T-cell (primary cell): ENCODE measurements at regions not wholly inside any gene's neighbourhood (a gene's known extent, or its start where the extent isn't known, plus 50 kb on each side); places are given as distances from the start of the nearest gene placed in this dataset.

Experiments used
- ATAC-seq, 4 experiments: fragments of 200-7000 bp in 3 of 4; fragments of 150-1000 bp in 1 of 4; cut with Tn5 transposase; replicated peaks in 1 of 4; 1 replicate in 3 of 4; 2 replicates in 1 of 4; pipeline ENCODE4 v1.10.0; 2021; ENCODE audit warnings: moderate library complexity in 3 of 4, mild to moderate bottlenecking in 2 of 4, moderate number of reproducible peaks in 1 of 4
- CTCF ChIA-PET, 2 donors: fragments of 300-600 bp; sonication (Branson Sonifier 250); formaldehyde crosslinking; loops; one replicate each; lab custom pipeline; 2022; ENCODE audit warnings: antibody characterized with exemption in 2 of 2; lab: Charles Lee
- POLR2A ChIA-PET, 2 donors: fragments of 300-600 bp; sonication (Branson Sonifier 250); formaldehyde crosslinking; loops; one replicate each; lab custom pipeline; 2022; ENCODE audit warnings: antibody characterized with exemption in 2 of 2; lab: Charles Lee
- DNase-seq, 35 experiments: peaks; one replicate each; pipeline versions ENCODE4 v3.0.0 to v3.0.0-alpha.2; 2013 to 2023
- H3K27ac ChIP-seq: one replicate; pipeline ENCODE4 v1.5.1; 2013; ENCODE audit warnings: low read length
- H3K27me3 ChIP-seq, 2 experiments: replicated peaks in 1 of 2; 1 replicate in 1 of 2; 2 replicates in 1 of 2; pipeline versions ENCODE4 v1.6.1 to v1.7.0; 2013; ENCODE audit warnings: low read length in 1 of 2, mixed read lengths in 1 of 2; ENCODE audit not compliant: control insufficient read depth in 2 of 2, insufficient read depth in 2 of 2; ENCODE audit errors: extremely low read depth in 1 of 2
- H3K36me3 ChIP-seq, 2 donors: 1 replicate in 1 of 2; 2 replicates in 1 of 2; pipeline versions ENCODE4 v1.6.1 to v1.7.0; 2013; ENCODE audit warnings: low read length in 1 of 2; ENCODE audit not compliant: control insufficient read depth in 2 of 2, insufficient read depth in 1 of 2; ENCODE audit errors: extremely low read depth in 1 of 2
- H3K4me1 ChIP-seq, 2 experiments: 1 replicate in 1 of 2; 2 replicates in 1 of 2; pipeline versions ENCODE4 v1.6.1 to v1.7.0; 2013; ENCODE audit warnings: low read length in 2 of 2, mixed read lengths in 1 of 2; ENCODE audit not compliant: insufficient read depth in 2 of 2, control insufficient read depth in 1 of 2; ENCODE audit errors: extremely low read depth in 1 of 2
- H3K4me3 ChIP-seq, 2 donors: 1 replicate in 1 of 2; 2 replicates in 1 of 2; pipeline versions ENCODE4 v1.5.1 to v1.7.0; 2013; ENCODE audit warnings: mild to moderate bottlenecking in 2 of 2, low read length in 1 of 2, moderate library complexity in 1 of 2; ENCODE audit not compliant: control insufficient read depth in 1 of 2; ENCODE audit errors: extremely low read depth in 1 of 2
- H3K9me3 ChIP-seq: 2 replicates; pipeline ENCODE4 v1.7.0; 2013
- H3K27ac Mint-ChIP-seq, 2 donors: one replicate each; pipeline ENCODE4 v1.8.0; 2020 to 2021; ENCODE audit warnings: mild to moderate bottlenecking in 2 of 2, mixed read lengths in 2 of 2
- H3K27me3 Mint-ChIP-seq, 2 donors: one replicate each; pipeline ENCODE4 v1.8.0; 2021 to 2022; ENCODE audit warnings: mixed read lengths in 2 of 2
- H3K36me3 Mint-ChIP-seq: one replicate; pipeline ENCODE4 v1.8.0; 2021; ENCODE audit warnings: mixed read lengths
- H3K4me1 Mint-ChIP-seq, 3 donors: one replicate each; pipeline ENCODE4 v1.8.0; 2020 to 2022; ENCODE audit warnings: mixed read lengths in 3 of 3, mild to moderate bottlenecking in 1 of 3
- H3K4me3 Mint-ChIP-seq, 3 donors: one replicate each; pipeline ENCODE4 v1.8.0; 2020 to 2022; ENCODE audit warnings: mild to moderate bottlenecking in 3 of 3, mixed read lengths in 3 of 3, moderate library complexity in 3 of 3
- H3K9me3 Mint-ChIP-seq, 3 donors: one replicate each; pipeline ENCODE4 v1.8.0; 2020 to 2022; ENCODE audit warnings: mixed read lengths in 3 of 3
- WGBS: methylation state at CpG from one replicate; pipeline ENCODE4 v1.1.5; 2013; ENCODE audit warnings: missing lambda C conversion rate; ENCODE audit not compliant: insufficient coverage; 5-methylcytosine and 5-hydroxymethylcytosine counted together

DNA sequence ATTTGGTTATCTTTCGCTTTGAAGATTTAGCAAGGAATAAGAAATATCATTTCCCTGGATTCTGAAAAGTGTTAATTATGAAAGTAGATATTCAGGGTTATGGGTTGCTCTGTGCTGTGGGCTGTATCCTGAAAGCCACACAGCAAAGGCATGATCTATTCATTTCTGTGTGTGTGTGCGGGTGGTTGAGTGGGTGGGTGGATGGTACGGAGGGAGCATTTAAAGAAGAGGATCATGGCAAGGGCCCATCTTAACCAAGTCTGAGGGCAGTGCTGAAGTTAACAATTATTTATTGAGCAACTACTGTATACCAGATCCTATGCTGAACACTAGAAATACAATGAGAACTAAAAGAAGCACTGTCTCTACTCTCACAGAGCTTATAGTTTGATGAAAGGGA is 178.2 kb upstream of the ZEB2 start:
- H3K27me3 Mint-ChIP-seq = peaks cover 0 to 6% of the 10 kb centered on the region in 2 donors
- POLR2A ChIA-PET = interaction anchor here in 1 of 2 donors (0.6 kb wide), 1 partner anchor 16 kb away, joined by 3 read pairs; no protein-coding TSS in a partner anchor
- Histone ChIP-seq H3K4me3 (no peak overlapping the region), H3K4me1 (no peaks in the 10 kb centered on the region), H3K27me3 (no peaks in the 10 kb centered on the region), H3K9me3 (no peaks in the 10 kb centered on the region), H3K36me3 (no peaks in the 10 kb centered on the region), H3K27ac (no peak overlapping the region)
- DNase-seq = no peak
- H3K27ac Mint-ChIP-seq = no peak overlapping the region
- CTCF ChIA-PET = no interaction called here
- no peak for ATAC-seq
- peaks cover 0 to 2% (median 0%) of the 10 kb centered on the region in 3 donors for H3K4me1 Mint-ChIP-seq
- no peak overlapping the region for H3K4me3 Mint-ChIP-seq
- H3K9me3 Mint-ChIP-seq = peaks cover 0 to 12% (median 3%) of the 10 kb centered on the region in 3 donors
- no CpG with 5 or more reads among the region's 3 CpGs for WGBS
- H3K36me3 Mint-ChIP-seq = no peaks in the 10 kb centered on the region

DNA sequence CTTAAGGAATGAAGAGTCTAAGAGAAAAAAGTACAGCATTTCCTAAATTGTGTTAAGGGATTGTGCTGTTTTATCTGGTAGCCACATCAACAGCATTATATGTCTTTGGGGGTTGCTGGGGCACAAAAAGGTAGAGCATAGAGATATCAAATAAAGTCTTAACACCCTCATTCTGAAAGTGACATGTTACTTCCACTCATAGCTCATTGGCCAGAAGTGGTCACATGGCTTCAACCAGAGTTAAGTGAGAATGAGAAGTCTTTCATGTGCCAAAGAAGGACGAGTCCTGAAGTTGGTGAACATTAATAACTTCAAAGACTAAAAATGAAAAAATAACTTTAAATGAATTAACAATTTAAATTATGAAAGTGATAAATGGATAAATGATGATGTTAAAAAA is 175.7 kb upstream of the ZEB2 start:
- peaks cover 0 to 12% (median 3%) of the 10 kb centered on the region in 3 donors for H3K9me3 Mint-ChIP-seq
- CTCF ChIA-PET = interaction anchor here in 1 of 2 donors (0.6 kb wide), 1 partner anchor 1169 kb away, joined by 3 read pairs; no protein-coding TSS in a partner anchor
- H3K27me3 Mint-ChIP-seq = peaks cover 0 to 6% of the 10 kb centered on the region in 2 donors
- WGBS = no CpG with 5 or more reads among the region's 1 CpG
- Histone ChIP-seq H3K4me1 (no peaks in the 10 kb centered on the region), H3K27me3 (no peaks in the 10 kb centered on the region), H3K4me3 (no peak overlapping the region), H3K36me3 (no peaks in the 10 kb centered on the region), H3K9me3 (no peaks in the 10 kb centered on the region), H3K27ac (no peak overlapping the region)
- ATAC-seq (no peak), DNase-seq (no peak)
- POLR2A ChIA-PET = interaction anchor here in 1 of 2 donors (0.6 kb wide), 1 partner anchor 418 kb away, joined by 7 read pairs; no protein-coding TSS in a partner anchor
- no peak overlapping the region for H3K4me3 Mint-ChIP-seq
- no peaks in the 10 kb centered on the region for H3K36me3 Mint-ChIP-seq
- no peaks in the 10 kb centered on the region for H3K4me1 Mint-ChIP-seq
- H3K27ac Mint-ChIP-seq = no peak overlapping the region

- no peak overlapping the region for H3K27ac Mint-ChIP-seq
- no peaks in the 10 kb centered on the region for H3K27me3 ChIP-seq
- peaks cover 0 to 6% of the 10 kb centered on the region in 2 donors for H3K27me3 Mint-ChIP-seq
- H3K9me3 Mint-ChIP-seq = peaks cover 0 to 8% (median 3%) of the 10 kb centered on the region in 3 donors
- no peaks in the 10 kb centered on the region for H3K4me1 Mint-ChIP-seq
- no peak overlapping the region for H3K4me3 Mint-ChIP-seq
- no peak for ATAC-seq
- no peaks in the 10 kb centered on the region for H3K9me3 ChIP-seq
- no peaks in the 10 kb centered on the region for H3K36me3 ChIP-seq
- H3K36me3 Mint-ChIP-seq = no peaks in the 10 kb centered on the region
- no peak for DNase-seq
- ChIA-PET CTCF (no interaction called here), POLR2A (no interaction called here)
- WGBS = no CpG with 5 or more reads among the region's 1 CpG
- no peak overlapping the region for H3K4me3 ChIP-seq
- no peaks in the 10 kb centered on the region for H3K4me1 ChIP-seq
- H3K27ac ChIP-seq = no peak overlapping the region
Measured at GRCh38 chr2:144694456-144694855, 174.5 kb upstream of the ZEB2 start.

DNA sequence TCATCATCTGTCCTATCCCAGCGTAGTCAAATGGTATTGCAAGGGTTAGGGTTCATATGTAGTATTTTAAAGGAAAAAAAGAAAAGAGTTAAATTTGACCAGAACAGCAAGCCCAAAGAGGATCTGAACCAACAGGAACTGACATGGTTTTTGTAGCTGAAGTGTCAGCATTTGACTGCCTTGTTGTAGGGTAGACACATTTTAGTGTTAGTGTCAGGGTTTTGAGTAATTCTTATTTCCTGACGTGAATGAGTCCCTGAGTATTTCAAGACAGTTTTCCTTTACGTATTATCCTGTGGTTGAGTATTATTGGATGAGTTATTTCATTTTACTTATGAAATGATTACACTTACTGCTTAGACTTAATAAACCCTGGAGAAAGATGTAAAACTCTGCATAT is 173.3 kb upstream of the ZEB2 start:
- Histone ChIP-seq H3K4me1 (no peaks in the 10 kb centered on the region), H3K27ac (no peak overlapping the region), H3K4me3 (no peak overlapping the region), H3K36me3 (no peaks in the 10 kb centered on the region), H3K9me3 (no peaks in the 10 kb centered on the region), H3K27me3 (no peaks in the 10 kb centered on the region)
- DNase-seq (no peak), ATAC-seq (no peak)
- no peak overlapping the region for H3K4me3 Mint-ChIP-seq
- ChIA-PET POLR2A (no interaction called here), CTCF (no interaction called here)
- WGBS = 80% methylated on average over 1 of the region's 3 CpGs
- no peaks in the 10 kb centered on the region for H3K4me1 Mint-ChIP-seq
- no peaks in the 10 kb centered on the region for H3K36me3 Mint-ChIP-seq
- peaks cover 0 to 8% (median 3%) of the 10 kb centered on the region in 3 donors for H3K9me3 Mint-ChIP-seq
- H3K27ac Mint-ChIP-seq = no peak overlapping the region
- peaks cover 0 to 6% of the 10 kb centered on the region in 2 donors for H3K27me3 Mint-ChIP-seq

GRCh38 chr2:144692661-144693060 is 172.7 kb upstream of the ZEB2 start:
- Mint-ChIP-seq H3K27me3 (peaks cover 0 to 6% of the 10 kb centered on the region in 2 donors), H3K27ac (no peak overlapping the region), H3K9me3 (peaks cover 0 to 8% (median 3%) of the 10 kb centered on the region in 3 donors), H3K36me3 (no peaks in the 10 kb centered on the region), H3K4me3 (no peak overlapping the region), H3K4me1 (no peaks in the 10 kb centered on the region)
- H3K36me3 ChIP-seq = no peaks in the 10 kb centered on the region
- no peak for DNase-seq
- no peaks in the 10 kb centered on the region for H3K27me3 ChIP-seq
- H3K4me1 ChIP-seq = no peaks in the 10 kb centered on the region
- ChIA-PET POLR2A (no interaction called here), CTCF (no interaction called here)
- no peak for ATAC-seq
- no peak overlapping the region for H3K27ac ChIP-seq
- no CpG with 5 or more reads among the region's 5 CpGs for WGBS
- H3K4me3 ChIP-seq = no peak overlapping the region
- no peaks in the 10 kb centered on the region for H3K9me3 ChIP-seq

- H3K4me1 ChIP-seq = no peaks in the 10 kb centered on the region
- no peak overlapping the region for H3K4me3 ChIP-seq
- H3K9me3 ChIP-seq = no peaks in the 10 kb centered on the region
- no peak overlapping the region for H3K27ac ChIP-seq
- ChIA-PET CTCF (no interaction called here), POLR2A (no interaction called here)
- Mint-ChIP-seq H3K9me3 (no peaks in the 10 kb centered on the region), H3K4me3 (no peak overlapping the region), H3K36me3 (no peaks in the 10 kb centered on the region), H3K4me1 (no peaks in the 10 kb centered on the region), H3K27ac (no peak overlapping the region), H3K27me3 (peaks cover 4 to 6% of the 10 kb centered on the region in 2 donors)
- ATAC-seq (no peak), DNase-seq (no peak)
- WGBS = 93% methylated on average over 2 of the region's 2 CpGs
- no peaks in the 10 kb centered on the region for H3K27me3 ChIP-seq
- H3K36me3 ChIP-seq = no peaks in the 10 kb centered on the region
Measured at GRCh38 chr2:144690771-144691170, 170.9 kb upstream of the ZEB2 start.
